Calu3 (cell line): ENCODE measurements at regions not wholly inside any gene's neighbourhood (a gene's known extent, or its start where the extent isn't known, plus 50 kb on each side); places are given as distances from the start of the nearest gene placed in this dataset.

Experiments
- BruUV-seq: library from RNA; stranded (reverse); fragments of 400-500 nt; replicated peaks from 2 replicates; lab custom pipeline; 2021; lab: Mats Ljungman, UMichigan
- CTCF ChIA-PET: fragments of 300-600 bp; sonication (Branson Sonifier 250); formaldehyde crosslinking; loops from one replicate; lab custom pipeline; 2022; ENCODE audit warnings: antibody characterized with exemption; lab: Charles Lee
- DNase-seq: peaks from one replicate; pipeline ENCODE4 v3.0.0; 2022
- H3K27ac Mint-ChIP-seq: one replicate; pipeline ENCODE4 v1.8.0; 2022; ENCODE audit warnings: mixed read lengths; ENCODE audit not compliant: unreplicated experiment
- H3K27me3 Mint-ChIP-seq: one replicate; pipeline ENCODE4 v1.8.0; 2022; ENCODE audit warnings: mixed read lengths; ENCODE audit not compliant: unreplicated experiment
- H3K36me3 Mint-ChIP-seq: one replicate; pipeline ENCODE4 v1.8.0; 2022; ENCODE audit warnings: mild to moderate bottlenecking, moderate library complexity, mixed read lengths; ENCODE audit not compliant: insufficient read depth, unreplicated experiment
- H3K4me1 Mint-ChIP-seq: one replicate; pipeline ENCODE4 v1.8.0; 2022; ENCODE audit warnings: mild to moderate bottlenecking, low read depth, mixed read lengths; ENCODE audit not compliant: unreplicated experiment
- H3K4me3 Mint-ChIP-seq: one replicate; pipeline ENCODE4 v1.8.0; 2022; ENCODE audit warnings: mild to moderate bottlenecking, low read depth, moderate library complexity, mixed read lengths; ENCODE audit not compliant: unreplicated experiment
- H3K9me3 Mint-ChIP-seq: one replicate; pipeline ENCODE4 v1.8.0; 2022; ENCODE audit warnings: low read depth, mixed read lengths; ENCODE audit not compliant: unreplicated experiment
- intact Hi-C: fragments of 100-400 bp; cut with micrococcal nuclease; formaldehyde crosslinking; loops from one replicate; pipeline ENCODE4 v1.10.0; 2022; ENCODE audit not compliant: unreplicated experiment
- TF ChIP-seq, protein P1 (sequence below): fragments of 200-600 bp; IDR thresholded peaks from one replicate; pipeline ENCODE4 v1.8.0; 2022; ENCODE audit warnings: antibody characterized with exemption; ENCODE audit not compliant: unreplicated experiment

DNA sequence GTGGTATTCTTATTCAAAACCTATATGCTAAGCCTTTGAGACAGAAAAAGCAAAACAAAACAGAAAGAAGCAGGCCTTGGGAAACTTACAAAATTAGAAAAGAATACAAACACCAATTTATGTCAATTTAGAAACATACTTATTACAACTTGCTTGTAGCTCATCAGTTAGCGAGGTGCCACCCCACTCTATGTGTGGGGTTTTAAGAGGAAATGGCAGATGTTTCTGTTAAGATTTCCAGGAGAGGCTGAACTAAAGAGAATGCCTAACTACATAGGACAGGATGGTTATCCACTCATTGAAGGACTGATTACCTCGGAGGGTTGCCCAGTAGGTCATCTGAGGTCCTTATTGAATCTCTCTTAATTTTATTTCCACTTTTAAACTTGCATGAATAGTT lies 302.0 kb downstream of the ETS1 start:
- TF ChIP-seq, protein P1, sequence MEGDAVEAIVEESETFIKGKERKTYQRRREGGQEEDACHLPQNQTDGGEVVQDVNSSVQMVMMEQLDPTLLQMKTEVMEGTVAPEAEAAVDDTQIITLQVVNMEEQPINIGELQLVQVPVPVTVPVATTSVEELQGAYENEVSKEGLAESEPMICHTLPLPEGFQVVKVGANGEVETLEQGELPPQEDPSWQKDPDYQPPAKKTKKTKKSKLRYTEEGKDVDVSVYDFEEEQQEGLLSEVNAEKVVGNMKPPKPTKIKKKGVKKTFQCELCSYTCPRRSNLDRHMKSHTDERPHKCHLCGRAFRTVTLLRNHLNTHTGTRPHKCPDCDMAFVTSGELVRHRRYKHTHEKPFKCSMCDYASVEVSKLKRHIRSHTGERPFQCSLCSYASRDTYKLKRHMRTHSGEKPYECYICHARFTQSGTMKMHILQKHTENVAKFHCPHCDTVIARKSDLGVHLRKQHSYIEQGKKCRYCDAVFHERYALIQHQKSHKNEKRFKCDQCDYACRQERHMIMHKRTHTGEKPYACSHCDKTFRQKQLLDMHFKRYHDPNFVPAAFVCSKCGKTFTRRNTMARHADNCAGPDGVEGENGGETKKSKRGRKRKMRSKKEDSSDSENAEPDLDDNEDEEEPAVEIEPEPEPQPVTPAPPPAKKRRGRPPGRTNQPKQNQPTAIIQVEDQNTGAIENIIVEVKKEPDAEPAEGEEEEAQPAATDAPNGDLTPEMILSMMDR: no peak
- BruUV-seq: no TSS peak
- Mint-ChIP-seq H3K9me3 (no peaks in the 10 kb centered on the region), H3K27ac (no peak overlapping the region), H3K4me1 (peaks cover 4% of the 10 kb centered on the region), H3K36me3 (no peaks in the 10 kb centered on the region), H3K4me3 (no peak overlapping the region), H3K27me3 (no peaks in the 10 kb centered on the region)
- intact Hi-C loops: loop anchor here (10.0 kb wide), 1 partner anchor 251 kb away; no protein-coding TSS in a partner anchor
- CTCF ChIA-PET: no interaction called here
- no peak for DNase-seq

DNA sequence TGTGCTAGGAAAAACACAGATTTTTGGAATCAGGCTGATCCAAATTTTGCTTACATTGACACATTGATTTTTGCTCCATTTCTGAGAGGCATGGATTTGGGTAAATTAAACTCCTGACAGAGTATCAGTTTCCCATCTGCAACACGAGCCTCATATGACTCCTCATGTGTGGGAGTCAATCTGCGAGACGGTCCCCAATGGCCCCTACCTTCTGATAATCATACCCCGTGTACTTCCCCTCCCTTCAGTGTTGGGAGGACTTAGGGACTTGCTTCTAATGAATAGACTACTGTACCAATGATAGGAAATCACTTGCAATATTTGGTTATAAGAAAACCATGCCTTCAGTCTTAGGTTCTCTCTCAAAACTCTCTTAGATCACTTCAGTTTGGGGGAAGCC lies 302.7 kb downstream of the ETS1 start:
- CTCF ChIA-PET: no interaction called here
- H3K4me3 Mint-ChIP-seq: no peak overlapping the region
- TF ChIP-seq, protein P1: no peak
- no peaks in the 10 kb centered on the region for H3K4me1 Mint-ChIP-seq
- no peak for DNase-seq
- H3K36me3 Mint-ChIP-seq: no peaks in the 10 kb centered on the region
- H3K9me3 Mint-ChIP-seq: no peaks in the 10 kb centered on the region
- intact Hi-C loops: loop anchor here (10.0 kb wide), 1 partner anchor 250 kb away; no protein-coding TSS in a partner anchor
- no TSS peak for BruUV-seq
- no peak overlapping the region for H3K27ac Mint-ChIP-seq
- no peaks in the 10 kb centered on the region for H3K27me3 Mint-ChIP-seq

DNA sequence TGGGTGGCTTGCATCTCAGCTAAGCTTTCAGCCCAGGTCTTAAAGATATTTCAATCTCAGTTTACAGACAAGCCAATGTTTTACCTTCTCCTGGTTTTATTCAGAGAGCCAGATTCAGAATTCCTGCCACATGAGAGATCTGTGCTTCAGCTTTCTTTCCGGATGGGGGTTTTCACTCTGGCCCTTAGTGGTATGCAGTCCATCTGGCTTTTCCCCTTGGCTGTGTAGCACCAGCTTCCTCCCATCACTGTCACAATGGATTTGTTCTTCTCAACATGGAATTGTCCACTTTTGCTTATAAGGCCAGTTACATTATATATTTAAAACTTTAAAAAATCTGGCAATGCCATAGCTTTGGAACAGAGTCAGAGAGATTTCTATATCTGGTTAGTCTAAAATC lies 303.9 kb downstream of the ETS1 start:
- no peak for DNase-seq
- intact Hi-C loops: loop anchor here (10.0 kb wide), 1 partner anchor 249 kb away; no protein-coding TSS in a partner anchor
- Mint-ChIP-seq H3K27me3 (no peaks in the 10 kb centered on the region), H3K9me3 (no peaks in the 10 kb centered on the region), H3K27ac (no peak overlapping the region), H3K4me3 (no peak overlapping the region), H3K36me3 (no peaks in the 10 kb centered on the region), H3K4me1 (no peaks in the 10 kb centered on the region)
- no TSS peak for BruUV-seq
- CTCF ChIA-PET: interaction anchor here (0.7 kb wide), 1 partner anchor 348 kb away, joined by 3 read pairs; no protein-coding TSS in a partner anchor
- TF ChIP-seq, protein P1: no peak

DNA sequence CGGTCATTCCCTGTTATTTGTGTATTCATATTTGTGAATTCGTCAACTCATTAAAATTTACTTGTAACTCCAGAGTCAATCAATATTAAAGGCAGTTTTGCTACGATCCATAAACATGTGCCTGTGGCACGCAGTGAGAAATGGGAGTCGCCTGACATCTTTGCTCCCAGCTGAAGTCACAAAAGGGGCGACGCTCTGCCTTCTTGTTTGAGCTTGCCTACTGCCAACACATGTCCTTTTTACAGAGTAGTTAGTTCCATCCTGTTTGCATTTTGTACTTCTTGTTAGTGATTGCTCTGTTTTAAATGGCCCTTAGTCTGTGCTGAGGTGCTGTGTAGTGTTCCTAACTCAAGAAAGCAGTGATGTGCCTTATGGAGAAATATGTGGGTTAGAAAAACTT lies 305.3 kb downstream of the ETS1 start:
- H3K27ac Mint-ChIP-seq: no peak overlapping the region
- CTCF ChIA-PET: no interaction called here
- H3K27me3 Mint-ChIP-seq: no peaks in the 10 kb centered on the region
- BruUV-seq: no TSS peak
- H3K4me1 Mint-ChIP-seq: no peaks in the 10 kb centered on the region
- no peaks in the 10 kb centered on the region for H3K9me3 Mint-ChIP-seq
- intact Hi-C loops: loop anchor here (10.0 kb wide), 1 partner anchor 247 kb away; no protein-coding TSS in a partner anchor
- H3K36me3 Mint-ChIP-seq: no peaks in the 10 kb centered on the region
- no peak overlapping the region for H3K4me3 Mint-ChIP-seq
- TF ChIP-seq, protein P1: no peak
- DNase-seq: no peak
